Kidney epithelial cell (primary cell): ENCODE measurements at regions not wholly inside any gene's neighbourhood (a gene's known extent, or its start where the extent isn't known, plus 50 kb on each side); places are given as distances from the start of the nearest gene placed in this dataset.

ENCODE experiments used
- DNase-seq: peaks from one replicate; pipeline ENCODE4 v3.0.0-alpha.2; 2010; ENCODE audit warnings: low read depth
- H3K27me3 ChIP-seq: 2 replicates; pipeline ENCODE4 v1.6.0; 2011; ENCODE audit warnings: low read length; ENCODE audit not compliant: control insufficient read depth, insufficient read depth
- H3K36me3 ChIP-seq: 2 replicates; pipeline ENCODE4 v1.5.1; 2011; ENCODE audit warnings: low read length; ENCODE audit not compliant: control insufficient read depth, insufficient read depth
- H3K4me3 ChIP-seq: 2 replicates; pipeline ENCODE4 v1.5.1; 2011; ENCODE audit warnings: low read depth, mild to moderate bottlenecking, control low read depth, low read length
- CTCF ChIP-seq: IDR thresholded peaks from 2 replicates; pipeline ENCODE4 v1.5.1; 2011; ENCODE audit warnings: mild to moderate bottlenecking, moderate library complexity, low read length, control low read depth, inconsistent platforms; ENCODE audit not compliant: insufficient read depth, poor library complexity, severe bottlenecking

GRCh38 chr5:30627945-30628344 is 565.5 kb upstream of the CDH6 start:
- no peak for TF ChIP-seq CTCF
- no peaks in the 10 kb centered on the region for H3K36me3 ChIP-seq
- DNase-seq: no peak
- H3K27me3 ChIP-seq: no peaks in the 10 kb centered on the region
- no peak overlapping the region for H3K4me3 ChIP-seq

GRCh38 chr5:30626557-30626956 is 566.9 kb upstream of the CDH6 start:
- no peak overlapping the region for H3K4me3 ChIP-seq
- no peaks in the 10 kb centered on the region for H3K36me3 ChIP-seq
- DNase-seq: no peak
- H3K27me3 ChIP-seq: no peaks in the 10 kb centered on the region
- no peak for TF ChIP-seq CTCF

GRCh38 chr5:30620481-30621085 is 572.9 kb upstream of the CDH6 start:
- no peak for DNase-seq
- no peaks in the 10 kb centered on the region for H3K36me3 ChIP-seq
- no peak overlapping the region for H3K4me3 ChIP-seq
- no peaks in the 10 kb centered on the region for H3K27me3 ChIP-seq
- TF ChIP-seq CTCF: no peak

- Histone ChIP-seq H3K36me3 (no peaks in the 10 kb centered on the region), H3K4me3 (no peak overlapping the region), H3K27me3 (no peaks in the 10 kb centered on the region)
- DNase-seq: no peak
- TF ChIP-seq CTCF: no peak
Observed at GRCh38 chr5:30608501-30608900, 585.0 kb upstream of the CDH6 start.

GRCh38 chr5:30607301-30607894 is 586.1 kb upstream of the CDH6 start:
- Histone ChIP-seq H3K36me3 (no peaks in the 10 kb centered on the region), H3K27me3 (no peaks in the 10 kb centered on the region), H3K4me3 (no peak overlapping the region)
- no peak for DNase-seq
- TF ChIP-seq CTCF: no peak
